ENCODE measurements at regions not wholly inside any gene's neighbourhood (a gene's known extent, or its start where the extent isn't known, plus 50 kb on each side); places are given as distances from the start of the nearest gene placed in this dataset.

GRCh38 chr4:100061835-100062234 is 111.8 kb upstream of the H2AZ1 start:
- Histone ChIP-seq H2AFZ (ENCODE audit: low read depth, low read length) (no peak overlapping the region), H3K4me3 (replicated peaks in 1 of 3; ENCODE audit: insufficient read depth in 1 of 3, low read depth in 1 of 3, low read length in 3 of 3) (no peak overlapping the region), H4K20me1 (replicated peaks; ENCODE audit: control insufficient read depth, extremely low read depth, insufficient read depth, low read length) (no peaks in the 10 kb centered on the region), H3K9me1 (replicated peaks; ENCODE audit: control insufficient read depth, extremely low read depth, insufficient read depth, low read length) (no peaks in the 10 kb centered on the region), H3K27ac (ENCODE audit: insufficient read depth, low read depth, low read length) (no peak overlapping the region), H3K36me3 (ENCODE audit: control insufficient read depth in 2 of 2, extremely low read depth in 1 of 2, insufficient read depth in 2 of 2, low read length in 2 of 2) (no peaks in the 10 kb centered on the region), H3K79me2 (ENCODE audit: control insufficient read depth, insufficient read depth, low read length) (no peaks in the 10 kb centered on the region), H3K27me3 (ENCODE audit: control insufficient read depth in 2 of 2, insufficient read depth in 2 of 2, low read length in 2 of 2) (no peaks in the 10 kb centered on the region), H3K4me1 (ENCODE audit: control insufficient read depth, extremely low read depth, insufficient read depth, low read length) (no peaks in the 10 kb centered on the region), H3K9me3 (replicated peaks; ENCODE audit: control insufficient read depth, insufficient read depth, low read length) (no peaks in the 10 kb centered on the region), H3K4me2 (ENCODE audit: insufficient read depth, low read length) (no peak overlapping the region), H3K9ac (replicated peaks; ENCODE audit: extremely low read depth, insufficient read depth, low read length) (no peak overlapping the region)
- FAIRE-seq (no peak), DNase-seq (ENCODE audit: low read depth, low spot score) (no peak)
- intact Hi-C loops (cut with micrococcal nuclease) (loop anchor here (2.0 kb wide), 1 partner anchor 251 kb away; no protein-coding TSS in a partner anchor), dilution Hi-C loops (cut with MboI; ENCODE audit: extremely low pct_ligation_motif_present, low sequenced_read_pairs) (no loop called here)
- BruUV-seq (replicated peaks): no TSS peak
- POLR2A ChIA-PET: no interaction called here
- TF ChIP-seq EZH2 (IDR thresholded peaks at IDR 0.05; ENCODE audit: borderline replicate concordance, low read depth, low read length, severe bottlenecking) (no peak), POLR2AphosphoS5 (IDR thresholded peaks at IDR 0.05; ENCODE audit: insufficient read depth, low read depth, low read length) (no peak), FOS (IDR thresholded peaks at IDR 0.05; ENCODE audit: borderline replicate concordance, insufficient read depth, low read length) (no peak), JUN (IDR thresholded peaks at IDR 0.05; ENCODE audit: borderline replicate concordance, insufficient read depth, insufficient read length, low read depth) (no peak), GATA2 (IDR thresholded peaks at IDR 0.05; ENCODE audit: insufficient read depth, insufficient read length, low read depth, low read length) (no peak), POLR2A (IDR thresholded peaks at IDR 0.05; ENCODE audit: low read depth, low read length) (no peak), MAX (IDR thresholded peaks at IDR 0.05; ENCODE audit: insufficient read depth, insufficient read length) (no peak)
- CTCF ChIA-PET: no interaction called here

- Histone ChIP-seq H2AFZ (ENCODE audit: low read depth, low read length) (no peak overlapping the region), H3K36me3 (ENCODE audit: control insufficient read depth in 2 of 2, extremely low read depth in 1 of 2, insufficient read depth in 2 of 2, low read length in 2 of 2) (no peaks in the 10 kb centered on the region), H4K20me1 (replicated peaks; ENCODE audit: control insufficient read depth, extremely low read depth, insufficient read depth, low read length) (no peaks in the 10 kb centered on the region), H3K4me2 (ENCODE audit: insufficient read depth, low read length) (no peak overlapping the region), H3K9me3 (replicated peaks; ENCODE audit: control insufficient read depth, insufficient read depth, low read length) (no peaks in the 10 kb centered on the region), H3K79me2 (ENCODE audit: control insufficient read depth, insufficient read depth, low read length) (no peaks in the 10 kb centered on the region), H3K4me3 (replicated peaks in 1 of 3; ENCODE audit: insufficient read depth in 1 of 3, low read depth in 1 of 3, low read length in 3 of 3) (no peak overlapping the region), H3K9me1 (replicated peaks; ENCODE audit: control insufficient read depth, extremely low read depth, insufficient read depth, low read length) (no peaks in the 10 kb centered on the region), H3K27ac (ENCODE audit: insufficient read depth, low read depth, low read length) (no peak overlapping the region), H3K27me3 (ENCODE audit: control insufficient read depth in 2 of 2, insufficient read depth in 2 of 2, low read length in 2 of 2) (no peaks in the 10 kb centered on the region), H3K9ac (replicated peaks; ENCODE audit: extremely low read depth, insufficient read depth, low read length) (no peak overlapping the region), H3K4me1 (ENCODE audit: control insufficient read depth, extremely low read depth, insufficient read depth, low read length) (no peaks in the 10 kb centered on the region)
- CTCF ChIA-PET: interaction anchor here (0.8 to 1.2 kb wide), 2 partner anchors 8 to 32 kb away, joined by 3 to 4 read pairs; no protein-coding TSS in a partner anchor
- intact Hi-C loops (cut with micrococcal nuclease) (no loop called here), dilution Hi-C loops (cut with MboI; ENCODE audit: extremely low pct_ligation_motif_present, low sequenced_read_pairs) (no loop called here)
- DNase-seq (ENCODE audit: low read depth, low spot score): no peak
- no TSS peak for BruUV-seq (replicated peaks)
- FAIRE-seq: no peak
- POLR2A ChIA-PET: no interaction called here
- TF ChIP-seq POLR2A (IDR thresholded peaks at IDR 0.05; ENCODE audit: low read depth, low read length) (no peak), JUN (IDR thresholded peaks at IDR 0.05; ENCODE audit: borderline replicate concordance, insufficient read depth, insufficient read length, low read depth) (no peak), GATA2 (IDR thresholded peaks at IDR 0.05; ENCODE audit: insufficient read depth, insufficient read length, low read depth, low read length) (no peak), POLR2AphosphoS5 (IDR thresholded peaks at IDR 0.05; ENCODE audit: insufficient read depth, low read depth, low read length) (no peak), FOS (IDR thresholded peaks at IDR 0.05; ENCODE audit: borderline replicate concordance, insufficient read depth, low read length) (no peak), MAX (IDR thresholded peaks at IDR 0.05; ENCODE audit: insufficient read depth, insufficient read length) (no peak), CTCF (IDR thresholded peaks at IDR 0.05; ENCODE audit: extremely low read depth in 1 of 2, insufficient read depth in 1 of 2, low read depth in 1 of 2, low read length in 2 of 2) (no peak), EZH2 (IDR thresholded peaks at IDR 0.05; ENCODE audit: borderline replicate concordance, low read depth, low read length, severe bottlenecking) (no peak)
These were observed 110.8 kb upstream of the H2AZ1 start for GRCh38 chr4:100060765-100061416.
